ENCODE measurements at regions not wholly inside any gene's neighbourhood (a gene's known extent, or its start where the extent isn't known, plus 50 kb on each side); places are given as distances from the start of the nearest gene placed in this dataset.

DNA sequence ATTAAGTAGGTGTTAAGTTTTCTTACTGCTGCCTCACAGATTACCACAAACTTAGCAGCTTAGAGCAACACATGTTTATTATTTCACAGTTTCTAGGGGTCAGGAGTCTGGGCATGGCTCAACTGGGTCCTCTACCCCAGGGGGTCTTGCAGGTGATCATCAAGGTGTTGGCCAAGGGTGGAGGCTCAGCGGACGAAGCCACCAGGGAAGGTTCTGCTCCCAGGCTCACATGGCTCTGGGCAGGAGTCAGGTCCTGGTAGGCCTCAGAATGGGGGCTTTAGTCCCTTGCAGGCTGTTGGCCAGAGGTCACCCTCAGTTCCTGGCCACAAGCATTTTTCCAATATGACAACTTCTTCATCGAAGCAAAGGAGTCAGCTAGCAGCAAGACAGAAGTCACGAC lies 362.5 kb downstream of the PREX1 start:
- no peak for TF ChIP-seq EZH2phosphoT487 (IDR thresholded peaks at IDR 0.05; ENCODE audit: borderline replicate concordance)
- no peak for TF ChIP-seq CTCF (conservative IDR thresholded peaks at IDR 0.05; ENCODE audit: low read length)
